Head of caudate nucleus (tissue), 42 donors: ENCODE measurements at regions not wholly inside any gene's neighbourhood (a gene's known extent, or its start where the extent isn't known, plus 50 kb on each side); places are given as distances from the start of the nearest gene placed in this dataset.
"Not testable (repeated sequence)": the region's sequence is repeated elsewhere in the genome, so short reads cannot be mapped to it uniquely, and the experiment has no call there.

Experiments used
- DNase-seq, 42 donors: peaks; one replicate each; pipeline versions ENCODE4 v3.0.0 to v3.0.0-alpha.2; 2020 to 2021; ENCODE audit warnings: mixed read lengths in 7 of 42
- intact Hi-C: fragments of 100-400 bp; cut with DNase I; formaldehyde crosslinking; loops from one replicate; pipeline ENCODE4 v1.15.0; 2022

DNA sequence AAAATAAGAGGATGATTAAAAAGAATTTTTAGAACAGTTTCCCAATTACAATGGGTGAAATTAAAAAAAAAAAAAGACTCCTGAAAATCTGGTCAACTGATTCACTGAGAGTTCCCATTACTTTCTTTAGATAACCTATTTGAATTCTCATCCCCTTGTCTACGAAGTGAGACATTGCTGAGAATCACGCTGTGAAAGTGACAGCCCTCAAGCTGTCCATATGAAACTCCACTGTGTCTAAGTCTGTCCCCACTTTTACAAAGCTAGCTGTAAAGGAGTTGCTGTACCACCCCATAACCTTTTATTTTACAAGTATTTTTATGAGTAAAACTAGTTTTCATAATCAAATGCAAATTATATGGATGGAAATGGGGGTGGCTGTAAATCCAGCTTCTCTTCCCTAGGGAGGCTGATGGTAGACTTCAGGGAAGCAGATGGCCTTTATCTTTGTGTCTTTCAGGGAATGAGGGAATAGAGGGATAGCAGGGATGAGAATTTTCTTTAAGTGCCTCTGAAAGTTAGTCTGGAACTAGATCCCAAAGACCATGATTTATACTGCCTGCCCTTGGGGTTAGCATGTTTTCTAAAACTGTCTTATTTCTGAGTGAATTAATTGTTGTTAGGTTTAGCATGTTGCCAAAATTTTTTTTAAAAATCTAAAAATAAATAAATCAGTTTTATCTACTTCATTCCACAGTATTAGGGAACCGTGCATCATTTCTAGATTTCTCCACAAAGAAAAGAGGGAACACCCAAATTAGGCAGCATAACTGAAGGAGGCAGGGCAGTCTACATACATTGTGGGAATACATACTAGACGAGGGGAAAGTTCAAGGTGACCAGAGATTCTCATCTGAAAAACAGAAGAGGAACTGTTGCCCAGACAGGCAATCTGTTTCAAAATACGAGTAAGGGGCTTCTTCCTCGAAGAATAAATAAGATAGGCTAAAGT, 1219.1 kb downstream of the UQCRFS1 start:
- intact Hi-C loops: no loop called here
- DNase-seq: no peak

DNA sequence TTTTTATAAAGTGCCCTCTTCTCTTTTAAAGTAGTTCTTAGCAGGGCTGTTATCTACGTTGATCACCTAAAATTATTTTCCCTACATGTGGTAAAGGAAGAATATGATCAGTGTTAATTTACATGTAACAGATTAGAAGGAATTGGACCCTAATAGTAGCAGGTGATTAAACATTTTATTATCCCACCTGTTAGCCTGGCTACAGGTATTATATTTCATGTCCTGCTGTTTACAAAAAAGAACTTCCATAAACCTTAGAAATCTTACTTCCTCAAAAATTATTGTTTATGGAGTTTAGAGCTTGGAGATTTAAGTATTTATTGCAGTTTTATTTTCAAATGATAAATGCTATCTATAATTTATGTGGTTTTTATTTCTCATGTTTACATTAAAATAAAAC, 1226.7 kb downstream of the UQCRFS1 start:
- no peak for DNase-seq
- intact Hi-C loops: no loop called here

DNA sequence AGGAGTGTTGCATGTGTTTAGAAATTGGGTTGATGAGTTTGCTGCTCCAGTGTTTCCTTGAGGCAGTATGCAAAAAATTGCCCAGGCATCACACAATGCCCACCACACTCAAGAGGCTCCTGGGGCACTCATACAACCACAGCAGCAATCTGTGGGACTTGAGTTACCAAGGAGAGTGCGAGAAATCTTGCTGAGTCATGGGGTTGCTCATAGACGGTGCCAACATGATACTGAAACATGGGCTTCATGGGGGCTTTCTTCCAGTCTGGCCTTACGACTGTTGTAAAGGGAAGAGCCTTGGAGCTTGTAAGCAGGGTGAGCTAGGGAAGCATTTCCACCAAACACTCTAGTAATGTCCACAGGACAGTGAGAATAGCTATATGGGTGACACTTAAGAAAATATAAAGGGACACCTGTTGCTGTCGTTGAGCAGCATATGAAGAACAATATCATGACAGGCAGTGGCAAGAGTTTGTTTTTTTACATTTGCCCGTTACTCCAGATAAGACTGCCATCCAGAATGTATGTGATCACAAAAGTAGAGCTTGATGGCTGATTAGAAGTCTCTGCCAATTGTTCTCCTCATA, 1237.4 kb downstream of the UQCRFS1 start:
- intact Hi-C loops: no loop called here
- DNase-seq: no peak

DNA sequence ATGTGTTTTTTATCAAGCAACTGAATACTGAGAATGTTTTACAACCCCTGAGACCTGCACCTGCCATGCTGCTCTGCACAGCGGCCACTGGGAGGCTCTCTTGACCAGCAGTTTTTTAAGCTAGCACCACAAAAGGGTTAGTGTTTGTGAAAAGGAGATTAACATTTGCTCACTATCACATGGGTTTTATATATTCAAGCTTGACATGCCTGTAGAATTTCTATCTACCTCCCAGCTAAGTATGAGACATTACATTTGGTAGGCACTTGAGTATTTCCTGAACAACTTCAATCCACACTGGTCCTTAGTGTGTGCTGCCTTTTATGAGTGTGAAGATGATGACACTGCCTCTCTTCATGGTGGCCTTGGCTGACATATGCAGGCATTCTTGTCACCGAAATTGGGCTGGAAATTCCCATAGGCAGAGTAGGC, 1238.9 kb downstream of the UQCRFS1 start:
- intact Hi-C loops: loop anchor here (5.0 kb wide), 1 partner anchor 348 kb away; no protein-coding TSS in a partner anchor
- DNase-seq: peak; percentile 28 to 82 (median 60)

DNA sequence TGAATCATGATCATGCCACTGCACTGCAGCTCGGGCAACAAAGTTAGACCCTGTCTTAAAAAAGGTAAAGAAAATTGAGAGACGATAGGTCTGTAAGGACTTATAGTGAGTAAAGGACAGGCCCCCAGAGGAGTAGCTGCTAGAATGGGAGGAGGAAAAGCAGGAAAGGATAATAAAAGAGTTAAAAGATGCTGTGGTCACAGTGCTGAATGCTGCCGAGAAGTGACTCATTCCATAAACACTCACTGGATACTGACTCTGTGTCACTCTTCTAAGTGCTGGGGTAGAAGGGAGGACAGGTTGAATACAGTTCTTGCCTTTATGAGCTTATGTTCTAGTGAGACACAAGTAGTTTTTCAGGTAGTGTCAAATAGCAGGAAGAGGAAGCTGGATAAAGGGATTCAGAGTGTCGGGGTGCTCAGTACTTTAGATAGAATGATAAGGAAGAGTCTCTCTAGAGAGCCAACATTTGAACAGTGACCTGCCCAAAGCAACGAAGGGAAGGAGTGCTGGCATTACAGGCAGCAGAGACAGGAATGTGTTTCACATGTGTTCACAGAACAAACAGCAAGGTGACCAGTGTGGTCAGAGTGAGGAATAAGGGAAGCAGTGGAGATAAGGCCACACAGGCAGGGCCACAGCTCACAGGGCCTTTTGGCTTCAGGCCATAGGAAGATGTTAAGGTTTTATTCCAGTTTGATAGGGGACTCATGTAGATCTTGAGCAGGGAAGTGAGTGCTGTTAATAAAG, 1240.5 kb downstream of the UQCRFS1 start:
- intact Hi-C loops: loop anchor here (5.0 kb wide), 1 partner anchor 350 kb away; no protein-coding TSS in a partner anchor
- no peak for DNase-seq

DNA sequence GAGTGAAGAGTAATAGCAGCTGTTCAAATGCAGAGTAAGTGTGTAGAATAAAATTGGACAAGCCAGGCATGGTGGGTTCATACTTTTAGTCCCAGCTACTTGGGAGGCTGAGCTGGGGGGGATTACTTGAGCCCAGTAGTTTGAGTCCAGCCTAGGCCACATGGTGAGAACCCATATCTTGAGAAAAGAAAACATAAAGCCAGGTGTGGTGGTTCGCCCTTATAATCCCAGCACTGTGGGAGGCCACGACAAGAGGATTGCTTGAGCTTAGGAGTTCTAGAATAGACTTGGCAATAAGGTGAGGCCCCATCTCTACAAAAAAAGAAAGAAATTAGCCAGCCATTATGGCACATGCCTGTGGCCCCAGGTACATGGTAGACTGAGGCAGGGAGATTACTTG, 1241.1 kb downstream of the UQCRFS1 start:
- no peak for DNase-seq
- intact Hi-C loops: loop anchor here (5.0 kb wide), 1 partner anchor 350 kb away; no protein-coding TSS in a partner anchor

DNA sequence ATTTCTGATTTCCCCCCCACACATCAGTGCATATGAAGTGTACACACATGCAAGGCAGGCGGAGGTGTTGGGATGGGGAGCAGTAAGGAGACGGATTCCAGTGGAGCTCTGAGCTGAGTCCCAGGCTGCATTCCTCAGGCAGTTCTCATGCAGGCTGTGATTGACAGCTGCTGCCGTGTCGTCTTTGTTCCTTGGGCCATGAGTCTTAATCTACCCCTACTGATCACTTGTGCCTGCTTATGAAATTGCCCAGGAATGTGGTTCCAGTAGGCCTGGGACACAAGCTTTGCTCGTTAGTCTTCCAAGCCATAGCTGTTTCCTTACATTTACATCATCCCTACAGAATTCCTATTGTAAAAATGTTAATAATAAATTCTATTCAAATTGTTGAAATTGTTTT, 1241.9 kb downstream of the UQCRFS1 start:
- DNase-seq: no peak
- intact Hi-C loops: loop anchor here (5.0 kb wide), 1 partner anchor 351 kb away; no protein-coding TSS in a partner anchor

DNA sequence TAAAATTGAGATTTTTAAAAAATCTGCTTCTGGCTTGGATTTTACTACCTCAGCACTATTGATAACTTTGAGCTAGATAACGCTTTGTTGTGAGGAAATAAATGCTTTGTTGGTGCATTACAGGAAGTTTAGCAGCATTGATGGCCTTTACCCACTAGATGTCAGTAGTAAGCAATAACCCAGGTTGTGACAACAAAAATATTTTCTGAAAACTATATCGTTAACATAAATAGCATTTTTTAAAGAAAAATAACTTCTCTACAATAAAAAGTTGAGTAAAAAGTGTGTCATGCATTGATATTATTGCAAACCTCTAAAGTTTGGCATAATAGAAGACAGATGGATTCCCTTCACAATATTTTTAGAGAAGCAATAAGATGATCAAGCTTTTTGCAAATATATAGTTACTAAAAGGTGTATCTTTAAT, 1246.5 kb downstream of the UQCRFS1 start:
- intact Hi-C loops: no loop called here

DNA sequence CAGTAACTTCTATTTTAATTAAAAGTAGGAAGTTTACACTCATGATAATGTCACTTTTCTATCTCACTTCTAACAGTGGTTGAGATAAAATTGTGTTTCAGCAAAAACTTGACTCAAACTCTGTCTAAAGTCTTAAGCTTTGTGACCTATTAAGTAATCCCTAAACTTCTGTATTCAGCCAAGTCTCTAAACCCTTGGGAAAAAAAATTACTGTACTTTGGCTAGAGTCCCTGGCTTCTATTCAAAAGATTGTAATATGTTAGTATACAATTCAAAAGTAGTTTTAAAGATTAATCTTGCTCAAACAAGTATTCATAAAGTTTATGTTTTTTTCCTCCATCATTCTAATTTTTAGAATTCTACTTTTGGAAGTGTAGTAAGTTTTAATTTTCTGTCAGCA, 1248.8 kb downstream of the UQCRFS1 start:
- DNase-seq: no peak
- intact Hi-C loops: no loop called here

More for the DNA sequence above, 1246.5 kb downstream of the UQCRFS1 start:
- peak in 1 of 42 donors; percentile 31 for DNase-seq

DNA sequence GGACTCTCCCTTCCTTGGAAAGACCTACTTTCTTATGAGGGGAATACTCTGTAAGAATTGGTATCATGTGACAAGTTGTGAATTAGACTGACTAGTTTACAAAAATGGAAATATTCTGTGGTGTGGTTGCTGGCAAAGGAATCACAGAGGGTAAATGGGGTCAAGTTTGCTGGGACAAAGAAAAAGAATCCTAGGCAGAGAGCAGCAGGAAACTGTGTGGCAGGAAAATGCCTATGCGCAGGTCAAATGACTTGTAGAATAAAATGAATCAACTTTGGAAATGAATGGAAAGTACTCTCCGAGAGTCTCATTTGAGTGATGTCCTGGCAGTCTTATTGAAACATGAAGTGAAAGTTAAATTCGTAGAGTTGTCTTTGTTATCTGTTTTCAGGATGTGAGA, 1250.7 kb downstream of the UQCRFS1 start:
- intact Hi-C loops: no loop called here
- DNase-seq: no peak

DNA sequence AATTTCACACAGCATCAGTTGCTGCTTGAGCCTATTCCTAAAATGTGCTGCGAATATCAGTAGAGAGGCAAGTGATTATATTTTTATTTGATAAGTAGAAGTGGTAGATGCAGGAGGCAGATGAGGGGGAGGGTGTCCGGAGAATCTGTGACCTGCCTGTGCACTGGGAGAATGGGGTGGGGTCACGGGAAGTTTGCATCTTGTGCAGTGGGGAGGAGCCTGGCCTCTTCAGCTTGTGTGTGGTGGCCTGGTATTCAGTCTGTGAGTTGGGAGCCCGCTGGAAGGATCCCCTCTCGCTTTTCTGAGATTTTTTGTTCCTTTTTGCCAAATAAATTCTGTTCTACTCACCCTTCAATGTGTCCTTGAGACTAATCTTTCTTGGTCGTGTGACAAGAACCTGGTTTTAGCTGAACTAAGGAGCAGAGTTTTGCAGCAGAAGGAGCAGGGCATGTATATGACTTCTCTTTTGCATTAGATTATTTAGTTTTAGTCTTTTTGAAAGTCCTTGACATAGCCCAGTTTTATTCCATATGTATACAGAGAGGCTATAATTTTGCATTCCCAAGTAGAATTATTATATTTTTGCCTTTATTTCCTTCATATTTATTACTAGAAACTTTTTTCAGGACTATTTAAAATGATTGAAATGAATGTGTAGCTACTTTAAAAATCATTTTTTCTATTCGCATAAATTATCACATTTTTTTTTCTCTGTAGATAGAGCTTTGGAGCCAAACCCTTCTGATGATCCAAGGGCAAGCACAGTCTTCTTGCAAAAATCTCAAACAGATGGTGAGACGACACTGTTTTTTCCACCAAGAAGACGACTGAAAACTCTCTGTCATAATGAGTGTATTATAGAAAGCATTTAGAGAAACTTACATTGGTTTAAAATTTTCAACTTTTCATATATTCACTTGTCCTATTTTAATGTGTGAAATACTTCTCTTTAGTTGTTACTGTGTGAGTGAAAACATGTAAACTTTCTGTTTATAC, 1257.2 kb downstream of the UQCRFS1 start:
- intact Hi-C loops: no loop called here
- no peak for DNase-seq

DNA sequence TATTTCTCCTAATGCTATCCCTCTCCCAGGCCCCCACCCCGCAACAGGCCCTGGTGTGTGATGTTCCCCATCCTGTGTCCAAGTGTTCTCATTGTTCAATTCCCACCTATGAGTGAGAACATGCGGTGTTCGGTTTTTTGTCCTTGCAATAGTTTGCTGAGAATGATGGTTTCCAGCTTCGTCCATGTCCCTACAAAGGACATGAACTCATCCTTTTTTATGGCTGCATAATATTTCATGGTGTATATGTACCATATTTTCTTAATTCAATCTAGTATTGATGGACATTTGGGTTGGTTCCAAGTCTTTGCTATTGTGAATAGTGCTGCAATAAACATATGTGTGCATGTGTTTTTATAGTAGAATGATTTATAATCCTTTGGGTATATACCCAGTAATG, 1270.3 kb downstream of the UQCRFS1 start:
- DNase-seq, intact Hi-C loops: not testable (repeated sequence)

DNA sequence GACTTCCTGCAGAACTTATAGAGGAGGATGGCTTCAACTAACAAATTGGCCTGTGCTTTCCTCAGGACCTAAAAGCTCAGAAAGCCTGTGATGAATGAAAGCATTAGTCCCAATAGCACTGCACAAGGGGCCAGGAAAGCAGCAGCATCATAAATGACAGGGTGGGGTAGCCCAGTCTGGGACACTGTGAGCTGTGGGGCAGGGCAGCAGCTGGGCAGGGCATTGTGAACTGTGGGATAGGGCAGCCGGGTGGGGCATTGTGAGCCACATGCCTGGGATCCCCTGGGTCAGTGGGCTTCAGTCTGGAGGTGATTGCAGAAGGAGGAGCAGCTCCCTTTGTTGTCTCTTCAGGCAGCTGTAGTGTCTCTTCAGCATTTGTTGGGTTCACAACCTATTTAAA, 1276.8 kb downstream of the UQCRFS1 start:
- intact Hi-C loops: no loop called here
- no peak for DNase-seq

DNA sequence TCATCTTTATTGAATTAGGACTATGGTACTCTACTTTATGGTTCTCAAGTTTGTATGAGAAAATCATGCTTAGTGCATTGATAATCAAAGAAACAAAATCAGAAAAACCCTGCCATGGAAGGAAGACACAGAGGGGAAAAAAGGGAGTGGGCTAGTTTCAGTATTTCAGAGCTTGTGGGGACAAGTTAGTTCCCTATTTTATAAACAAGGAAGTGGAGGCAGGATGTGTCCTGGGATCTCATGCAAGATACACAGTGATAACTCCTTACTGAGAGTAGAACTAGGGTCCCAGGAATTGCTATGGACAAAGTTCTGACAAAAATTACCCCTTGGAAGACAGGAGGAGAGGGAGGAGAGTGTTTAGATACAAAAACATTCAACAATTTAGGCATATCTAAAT, 1277.3 kb downstream of the UQCRFS1 start:
- intact Hi-C loops: no loop called here
- DNase-seq: no peak

DNA sequence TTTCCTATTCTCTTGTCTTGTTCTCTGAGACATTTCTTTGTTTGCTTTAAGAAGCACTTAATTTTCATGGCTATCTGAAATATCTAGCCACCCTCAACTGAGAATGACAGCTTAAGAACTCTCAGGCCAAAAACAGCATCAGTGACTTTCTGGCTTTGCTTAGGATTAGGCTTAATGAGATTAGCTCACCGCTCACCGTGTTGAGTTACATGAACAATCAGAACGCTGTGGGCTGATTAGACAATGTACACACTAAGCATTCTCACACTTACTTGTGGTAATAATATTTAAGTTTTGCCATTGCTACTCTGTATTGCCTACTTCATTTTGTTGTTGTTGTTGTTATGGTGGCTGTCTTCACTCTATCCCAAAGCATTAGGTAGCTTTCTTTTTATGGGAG, 1283.6 kb downstream of the UQCRFS1 start:
- no peak for DNase-seq
- intact Hi-C loops: no loop called here

DNA sequence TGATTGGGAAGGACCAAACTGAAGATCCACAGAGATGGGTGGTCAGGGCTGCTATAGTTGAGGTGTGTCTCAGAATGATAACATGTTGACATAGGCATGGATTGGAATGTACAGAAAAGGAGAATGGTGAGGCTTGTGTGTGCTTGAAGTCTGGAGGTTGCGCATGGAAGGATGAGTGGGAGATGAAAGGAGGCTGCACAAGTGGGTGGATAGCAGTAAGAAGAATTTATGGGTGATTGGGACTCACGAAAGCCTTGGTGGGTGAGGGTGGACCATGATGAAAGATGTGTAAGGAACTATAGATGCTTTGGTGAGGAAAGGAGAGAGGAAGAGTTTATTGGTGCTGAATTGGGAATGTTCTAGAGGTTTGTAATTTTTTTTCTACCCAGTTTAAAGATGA, 1287.7 kb downstream of the UQCRFS1 start:
- intact Hi-C loops: no loop called here

DNA sequence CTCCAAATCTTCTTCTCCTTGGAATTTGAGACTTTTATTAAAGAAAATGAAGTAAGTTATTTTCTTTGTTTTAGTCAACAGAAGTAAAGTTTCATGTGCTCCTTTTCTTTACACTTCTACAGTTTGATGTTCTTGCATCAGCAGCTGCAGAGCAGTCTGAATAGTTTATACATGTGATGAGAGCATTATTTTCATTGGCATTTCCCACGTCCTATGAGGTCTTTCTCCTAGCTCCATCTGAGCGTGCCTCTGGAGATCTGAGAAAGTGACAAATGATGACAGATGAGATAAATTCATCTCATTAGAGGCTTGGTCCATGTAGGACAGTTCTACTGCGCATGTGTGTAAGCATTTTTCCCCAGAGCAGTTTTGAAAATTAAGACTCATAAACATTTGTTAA, 1290.0 kb downstream of the UQCRFS1 start:
- no peak for DNase-seq
- intact Hi-C loops: no loop called here

More for the DNA sequence above, 1287.7 kb downstream of the UQCRFS1 start:
- DNase-seq: no peak

DNA sequence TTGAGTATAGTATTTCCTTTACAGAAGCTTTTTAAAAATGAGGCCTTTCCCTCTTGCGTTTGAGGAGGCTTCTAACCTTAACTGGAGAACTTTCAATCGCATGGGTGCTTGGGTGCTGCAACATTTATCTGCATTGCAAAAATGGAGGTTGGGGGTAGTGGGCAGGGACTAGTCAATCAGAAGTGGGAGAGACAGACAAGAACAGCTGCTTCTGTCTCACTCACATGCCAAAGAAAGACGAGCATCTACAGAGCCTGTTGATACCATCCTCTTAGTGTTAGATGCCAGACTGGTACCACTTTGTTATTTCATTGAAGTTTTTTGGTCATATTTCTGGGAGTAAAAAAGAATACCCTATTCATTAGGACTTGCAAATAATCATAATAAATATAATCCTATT, 1292.2 kb downstream of the UQCRFS1 start:
- intact Hi-C loops: no loop called here
- DNase-seq: no peak
